H9 (cell line): ENCODE measurements at regions not wholly inside any gene's neighbourhood (a gene's known extent, or its start where the extent isn't known, plus 50 kb on each side); places are given as distances from the start of the nearest gene placed in this dataset.

Experiments used
- DNase-seq: peaks from one replicate; pipeline ENCODE4 v3.0.0-alpha.2; 2017
- H2AFZ ChIP-seq: one replicate; pipeline ENCODE4 v1.6.1; 2013; ENCODE audit warnings: mild to moderate bottlenecking, low read length, control low read depth, moderate library complexity
- H2AK5ac ChIP-seq: 2 replicates; pipeline ENCODE4 v1.6.1; 2013; ENCODE audit warnings: low read length, control low read depth, mixed read lengths; ENCODE audit not compliant: insufficient read length
- H2BK120ac ChIP-seq: one replicate; pipeline ENCODE4 v1.6.1; 2013; ENCODE audit warnings: low read depth, mild to moderate bottlenecking, low read length, control low read depth, inconsistent platforms; ENCODE audit not compliant: poor library complexity, severe bottlenecking
- H2BK12ac ChIP-seq: 2 replicates; pipeline ENCODE4 v1.6.1; 2013; ENCODE audit warnings: low read length, control low read depth, mixed read lengths, low read depth; ENCODE audit not compliant: insufficient read length
- H2BK15ac ChIP-seq: 2 replicates; pipeline ENCODE4 v1.6.1; 2013; ENCODE audit warnings: low read depth, low read length, control low read depth
- H2BK20ac ChIP-seq: one replicate; pipeline ENCODE4 v1.6.1; 2013; ENCODE audit warnings: low read depth, mild to moderate bottlenecking, low read length, control low read depth, inconsistent platforms; ENCODE audit not compliant: poor library complexity, severe bottlenecking
- H2BK5ac ChIP-seq: 2 replicates; pipeline ENCODE4 v1.6.1; 2013; ENCODE audit warnings: low read length, control low read depth, mixed read lengths; ENCODE audit not compliant: insufficient read length
- H3K14ac ChIP-seq: 2 replicates; pipeline ENCODE4 v1.6.1; 2013; ENCODE audit warnings: low read length, control low read depth; ENCODE audit not compliant: insufficient read depth
- H3K18ac ChIP-seq: 2 replicates; pipeline ENCODE4 v1.6.1; 2013; ENCODE audit warnings: low read depth, mild to moderate bottlenecking, mixed read lengths, low read length, control low read depth; ENCODE audit not compliant: insufficient read length
- H3K23ac ChIP-seq: 2 replicates; pipeline ENCODE4 v1.6.1; 2013; ENCODE audit warnings: low read length, control low read depth, mixed read lengths, low read depth; ENCODE audit not compliant: insufficient read length
- H3K23me2 ChIP-seq: 2 replicates; pipeline ENCODE4 v1.6.1; 2013; ENCODE audit warnings: low read depth, mild to moderate bottlenecking, mixed read lengths, low read length, control low read depth; ENCODE audit not compliant: insufficient read length, poor library complexity, severe bottlenecking
- H3K27ac ChIP-seq: 2 replicates; pipeline ENCODE4 v1.5.1; 2013; ENCODE audit warnings: low read length, control low read depth, mixed read lengths, low read depth; ENCODE audit not compliant: insufficient read length
- H3K27me3 ChIP-seq: 2 replicates; pipeline ENCODE4 v1.6.1; 2013; ENCODE audit warnings: low read length, control low read depth, inconsistent platforms; ENCODE audit not compliant: insufficient read depth
- H3K4ac ChIP-seq: 2 replicates; pipeline ENCODE4 v1.6.1; 2013; ENCODE audit warnings: low read depth, mild to moderate bottlenecking, control low read depth, inconsistent platforms, low read length, moderate library complexity
- H3K4me1 ChIP-seq: 2 replicates; pipeline ENCODE4 v1.6.1; 2013; ENCODE audit warnings: low read length, control low read depth, inconsistent platforms; ENCODE audit not compliant: insufficient read depth
- H3K4me2 ChIP-seq: 2 replicates; pipeline ENCODE4 v1.6.1; 2013; ENCODE audit warnings: low read length, control low read depth, mixed read lengths; ENCODE audit not compliant: insufficient read length, insufficient read depth
- H3K56ac ChIP-seq: 2 replicates; pipeline ENCODE4 v1.6.1; 2013; ENCODE audit warnings: low read depth, mild to moderate bottlenecking, mixed read lengths, low read length, control low read depth; ENCODE audit not compliant: insufficient read length
- H3K79me1 ChIP-seq: 2 replicates; pipeline ENCODE4 v1.6.1; 2013; ENCODE audit warnings: low read depth, mild to moderate bottlenecking, moderate library complexity, low read length, control low read depth, inconsistent platforms; ENCODE audit not compliant: insufficient read depth, poor library complexity, severe bottlenecking
- H3K79me2 ChIP-seq: 2 replicates; pipeline ENCODE4 v1.6.1; 2013; ENCODE audit warnings: low read length, control low read depth, inconsistent platforms; ENCODE audit not compliant: insufficient read depth
- H3K9ac ChIP-seq: 2 replicates; pipeline ENCODE4 v1.6.1; 2013; ENCODE audit warnings: low read length, control low read depth, mixed read lengths; ENCODE audit not compliant: insufficient read length; ENCODE audit errors: extremely low read depth
- H3K9me3 ChIP-seq: one replicate; pipeline ENCODE4 v1.6.1; 2013; ENCODE audit warnings: low read depth, low read length, inconsistent platforms; ENCODE audit not compliant: control insufficient read depth
- H3T11ph ChIP-seq: one replicate; pipeline ENCODE4 v1.6.1; 2013; ENCODE audit warnings: mild to moderate bottlenecking, low read length, control low read depth, inconsistent platforms
- H4K20me1 ChIP-seq: one replicate; pipeline ENCODE4 v1.6.1; 2013; ENCODE audit not compliant: control insufficient read depth, insufficient read length, insufficient read depth
- H4K5ac ChIP-seq: 2 replicates; pipeline ENCODE4 v1.6.1; 2013; ENCODE audit warnings: low read depth, mild to moderate bottlenecking, mixed read lengths, low read length, control low read depth; ENCODE audit not compliant: insufficient read length
- H4K8ac ChIP-seq: replicated peaks from 2 replicates; pipeline ENCODE4 v1.6.1; 2013; ENCODE audit warnings: low read length, control low read depth, mixed read lengths, low read depth; ENCODE audit not compliant: insufficient read length
- H4K91ac ChIP-seq: 2 replicates; pipeline ENCODE4 v1.6.1; 2013; ENCODE audit warnings: low read depth, mild to moderate bottlenecking, moderate library complexity, mixed read lengths, low read length, control low read depth; ENCODE audit not compliant: insufficient read length
- H3K27ac Mint-ChIP-seq, 3 experiments: 2 replicates in 2 of 3; 3 replicates in 1 of 3; pipeline ENCODE4 v1.8.0; 2020 to 2021; ENCODE audit warnings: mixed read lengths in 3 of 3, mild to moderate bottlenecking in 1 of 3, moderate library complexity in 1 of 3
- H3K27me3 Mint-ChIP-seq: 2 replicates; pipeline ENCODE4 v1.8.0; 2021; ENCODE audit warnings: low read depth, mild to moderate bottlenecking, moderate library complexity, mixed read lengths
- H3K36me3 Mint-ChIP-seq, 3 experiments: 2 replicates in 2 of 3; 3 replicates in 1 of 3; pipeline ENCODE4 v1.8.0; 2020 to 2021; ENCODE audit warnings: low read depth in 3 of 3, mixed read lengths in 3 of 3; ENCODE audit not compliant: insufficient read depth in 1 of 3
- H3K4me1 Mint-ChIP-seq, 2 experiments: 2 replicates each; pipeline ENCODE4 v1.8.0; 2020; ENCODE audit warnings: mixed read lengths in 2 of 2
- H3K4me3 Mint-ChIP-seq, 2 experiments: 2 replicates in 1 of 2; 3 replicates in 1 of 2; pipeline ENCODE4 v1.8.0; 2020 to 2021; ENCODE audit warnings: mild to moderate bottlenecking in 2 of 2, mixed read lengths in 2 of 2, moderate library complexity in 1 of 2
- H3K9me3 Mint-ChIP-seq, 2 experiments: 2 replicates in 1 of 2; 3 replicates in 1 of 2; pipeline ENCODE4 v1.8.0; 2020; ENCODE audit warnings: mild to moderate bottlenecking in 2 of 2, mixed read lengths in 2 of 2, moderate library complexity in 1 of 2
- CTCF ChIP-seq: fragments of 200-600 bp; sonication (generic); conservative IDR thresholded peaks from 3 replicates; pipeline ENCODE4 v1.8.0; 2021; ENCODE audit warnings: antibody characterized with exemption, mild to moderate bottlenecking

GRCh38 chr13:83295686-83296085 is 586.6 kb downstream of the SLITRK1 start:
- Histone ChIP-seq H4K91ac (no peak overlapping the region), H2BK5ac (no peak overlapping the region), H2BK15ac (no peak overlapping the region), H3K79me1 (no peaks in the 10 kb centered on the region), H3K27ac (no peak overlapping the region), H3K4me1 (no peaks in the 10 kb centered on the region), H2BK120ac (no peak overlapping the region), H3K23ac (no peak overlapping the region), H2BK20ac (no peak overlapping the region), H3K9ac (no peak overlapping the region), H3K9me3 (no peaks in the 10 kb centered on the region), H4K5ac (no peak overlapping the region), H2AK5ac (no peak overlapping the region), H3K79me2 (no peaks in the 10 kb centered on the region), H4K20me1 (no peaks in the 10 kb centered on the region), H3K4ac (no peak overlapping the region), H3K23me2 (no peaks in the 10 kb centered on the region), H2BK12ac (no peak overlapping the region), H4K8ac (no peak overlapping the region), H3T11ph (no peak overlapping the region), H3K18ac (no peak overlapping the region), H3K14ac (no peak overlapping the region), H3K56ac (no peak overlapping the region), H3K4me2 (no peak overlapping the region), H3K27me3 (no peaks in the 10 kb centered on the region), H2AFZ (no peak overlapping the region)
- no peak for TF ChIP-seq CTCF
- DNase-seq = no peak
- H3K27ac Mint-ChIP-seq = no peak overlapping the region
- H3K4me3 Mint-ChIP-seq = no peak overlapping the region
- peaks cover 0 to 2% of the 10 kb centered on the region in 2 experiments; a peak in 4 of 5 replicates for H3K9me3 Mint-ChIP-seq
- H3K4me1 Mint-ChIP-seq = peaks cover 4 to 5% of the 10 kb centered on the region in 2 experiments; a peak in 2 of 4 replicates
- H3K36me3 Mint-ChIP-seq = peaks cover 2 to 7% (median 7%) of the 10 kb centered on the region in 3 experiments; a peak in 2 of 7 replicates
- no peaks in the 10 kb centered on the region for H3K27me3 Mint-ChIP-seq
